Pancreas (tissue), 10 donors: ENCODE measurements at regions not wholly inside any gene's neighbourhood (a gene's known extent, or its start where the extent isn't known, plus 50 kb on each side); places are given as distances from the start of the nearest gene placed in this dataset.

Experiments
- ATAC-seq, 4 donors: fragments of 200-7000 bp; cut with Tn5 transposase; one replicate each; pipeline versions ENCODE4 v1.8.0 to v1.9.1; 2020; ENCODE audit warnings: mild to moderate bottlenecking in 4 of 4, moderate library complexity in 4 of 4
- DNase-seq, 6 donors: peaks; one replicate each; pipeline ENCODE4 v3.0.0-alpha.2; 2020
- FAIRE-seq: peaks from 2 replicates; lab custom pipeline; 2012; peaks lifted over from hg19 to GRCh38; lab: Jason Lieb, UNC
- H3K27ac ChIP-seq, 4 donors: fragments of 200-600 bp; sonication (generic); 1 replicate in 3 of 4; 2 replicates in 1 of 4; pipeline versions ENCODE4 v1.5.0 to v1.8.0; 2020
- H3K27me3 ChIP-seq, 4 donors: fragments of 200-600 bp; one replicate each; pipeline ENCODE4 v1.8.0; 2021
- H3K36me3 ChIP-seq, 3 donors: fragments of 200-600 bp; sonication (generic) in 1 of 3; one replicate each; pipeline versions ENCODE4 v1.5.0 to v1.8.0; 2020 to 2021
- H3K4me1 ChIP-seq, 3 donors: fragments of 200-600 bp; one replicate each; pipeline ENCODE4 v1.8.0; 2021
- H3K4me3 ChIP-seq, 4 donors: fragments of 200-600 bp; sonication (generic) in 2 of 4; one replicate each; pipeline versions ENCODE4 v1.5.0 to v1.8.0; 2020 to 2021
- H3K9me3 ChIP-seq, 4 donors: fragments of 200-600 bp; one replicate each; pipeline ENCODE4 v1.8.0; 2021
- CTCF ChIP-seq, 4 donors: fragments of 200-600 bp; sonication (generic) in 3 of 4; IDR thresholded peaks; one replicate each; pipeline versions ENCODE4 v1.5.0 to v1.8.0; 2021; ENCODE audit warnings: antibody characterized with exemption in 4 of 4
- WGBS, 2 donors: extraction: QIAGEN DNeasy Blood & Tissue Kit; methylation state at CpG; one replicate each; pipeline ENCODE4 v1.1.7; 2013; 5-methylcytosine and 5-hydroxymethylcytosine counted together
- intact Hi-C, 3 donors: fragments of 100-400 bp; cut with DNase I; formaldehyde crosslinking; loops; one replicate each; pipeline versions ENCODE4 v1.11.1 to v1.14.2; 2022
- donor health status: healthy with polysubstance abuse.
- donor health status: DM: no; HTN: no; CAD: no; lungs with moderate emphysema.
- donor health status: DM: no; HTN: no; CAD: no.
- donor health status: control.
- donor health status: control.
- donor health status: Bipolar disorder and iron deficiency.
- donor health status: DM: yes; HTN: yes; CAD: no.
- donor health status: DM: no; HTN: no; CAD: no.
- donor health status: DM: no; HTN: no; CAD: no.
- donor health status: DM: yes; HTN: yes; CAD: no.

- Histone ChIP-seq H3K4me3 (no peak overlapping the region), H3K9me3 (no peaks in the 10 kb centered on the region), H3K36me3 (no peaks in the 10 kb centered on the region), H3K27ac (no peak overlapping the region), H3K4me1 (no peaks in the 10 kb centered on the region), H3K27me3 (no peaks in the 10 kb centered on the region)
- ATAC-seq (peak in 3 of 4 donors; percentile 19 to 55 (median 53)), DNase-seq (no peak), FAIRE-seq (no peak)
- intact Hi-C loops, result no loop called here
- no peak for TF ChIP-seq CTCF (IDR thresholded peaks at IDR 0.05)
- 83 to 85% methylated on average over 1 of the region's 1 CpG for WGBS, 2 donors
These were observed 97.7 kb upstream of the IRF2BP2 start for GRCh38 chr1:234707641-234708040.

- no peak overlapping the region for H3K4me3 ChIP-seq
- intact Hi-C loops, result no loop called here
- H3K9me3 ChIP-seq, result no peaks in the 10 kb centered on the region
- FAIRE-seq (no peak), ATAC-seq (no peak), DNase-seq (no peak)
- TF ChIP-seq CTCF (IDR thresholded peaks at IDR 0.05), result no peak
- H3K27me3 ChIP-seq, result no peaks in the 10 kb centered on the region
- H3K4me1 ChIP-seq, result no peaks in the 10 kb centered on the region
- no peak overlapping the region for H3K27ac ChIP-seq
- H3K36me3 ChIP-seq, result no peaks in the 10 kb centered on the region
- 95 to 100% methylated on average over 1 of the region's 1 CpG for WGBS, 2 donors
These were observed 97.0 kb upstream of the IRF2BP2 start for GRCh38 chr1:234706931-234707330.

GRCh38 chr1:234706199-234706598 is 96.2 kb upstream of the IRF2BP2 start:
- intact Hi-C loops, result no loop called here
- DNase-seq, result no peak
- Histone ChIP-seq H3K4me1 (no peaks in the 10 kb centered on the region), H3K9me3 (no peaks in the 10 kb centered on the region), H3K27ac (no peak overlapping the region), H3K4me3 (no peak overlapping the region), H3K27me3 (no peaks in the 10 kb centered on the region), H3K36me3 (no peaks in the 10 kb centered on the region)
- ATAC-seq, result no peak
- FAIRE-seq, result no peak
- TF ChIP-seq CTCF (IDR thresholded peaks at IDR 0.05), result no peak
- 97 to 98% methylated on average over 3 of the region's 3 CpGs for WGBS, 2 donors

- ATAC-seq, result peak in 1 of 4 donors; percentile 18
- Histone ChIP-seq H3K36me3 (no peaks in the 10 kb centered on the region), H3K4me3 (no peak overlapping the region), H3K9me3 (no peaks in the 10 kb centered on the region), H3K27ac (no peak overlapping the region), H3K27me3 (no peaks in the 10 kb centered on the region), H3K4me1 (no peaks in the 10 kb centered on the region)
- FAIRE-seq, result no peak
- intact Hi-C loops, result no loop called here
- DNase-seq, result no peak
- TF ChIP-seq CTCF (IDR thresholded peaks at IDR 0.05), result no peak
- 62 to 84% methylated on average over 3 of the region's 3 CpGs for WGBS, 2 donors
These were observed 95.6 kb upstream of the IRF2BP2 start for GRCh38 chr1:234705615-234706014.

GRCh38 chr1:234704106-234704887 is 94.3 kb upstream of the IRF2BP2 start:
- H3K4me3 ChIP-seq, result no peak overlapping the region
- no peak for FAIRE-seq
- ATAC-seq, result no peak
- H3K27me3 ChIP-seq, result no peaks in the 10 kb centered on the region
- no peaks in the 10 kb centered on the region for H3K9me3 ChIP-seq
- H3K4me1 ChIP-seq, result no peaks in the 10 kb centered on the region
- WGBS, 2 donors, result 94 to 96% methylated on average over 14 of the region's 14 CpGs
- intact Hi-C loops, result no loop called here
- no peaks in the 10 kb centered on the region for H3K36me3 ChIP-seq
- no peak for TF ChIP-seq CTCF (IDR thresholded peaks at IDR 0.05)
- DNase-seq, result no peak
- no peak overlapping the region for H3K27ac ChIP-seq
